Chondrocyte (in vitro differentiated cells): ENCODE measurements at regions not wholly inside any gene's neighbourhood (a gene's known extent, or its start where the extent isn't known, plus 50 kb on each side); places are given as distances from the start of the nearest gene placed in this dataset.

Experiments
- DNase-seq: peaks from one replicate; pipeline ENCODE4 v3.0.0; 2021; ENCODE audit warnings: mixed read lengths, low spot score
- H3K27ac Mint-ChIP-seq: one replicate; pipeline ENCODE4 v1.8.0; 2021; ENCODE audit warnings: mild to moderate bottlenecking, moderate library complexity, mixed read lengths; ENCODE audit not compliant: unreplicated experiment
- H3K27me3 Mint-ChIP-seq: 2 replicates; pipeline ENCODE4 v1.8.0; 2021; ENCODE audit warnings: low read depth, mixed read lengths
- H3K36me3 Mint-ChIP-seq: 2 replicates; pipeline ENCODE4 v1.8.0; 2021; ENCODE audit warnings: low read depth, mixed read lengths
- H3K4me1 Mint-ChIP-seq: 2 replicates; pipeline ENCODE4 v1.8.0; 2021; ENCODE audit warnings: low read depth, mild to moderate bottlenecking, mixed read lengths
- H3K4me3 Mint-ChIP-seq: one replicate; pipeline ENCODE4 v1.8.0; 2021; ENCODE audit warnings: mild to moderate bottlenecking, moderate library complexity, mixed read lengths; ENCODE audit not compliant: unreplicated experiment
- H3K9me3 Mint-ChIP-seq: 2 replicates; pipeline ENCODE4 v1.8.0; 2021; ENCODE audit warnings: low read depth, mixed read lengths
- TF ChIP-seq, protein P1 (sequence below): fragments of 200-600 bp; sonication (generic); IDR thresholded peaks from 2 replicates; pipeline ENCODE4 v1.5.0; 2021; ENCODE audit warnings: antibody characterized with exemption, mild to moderate bottlenecking, moderate library complexity

DNA sequence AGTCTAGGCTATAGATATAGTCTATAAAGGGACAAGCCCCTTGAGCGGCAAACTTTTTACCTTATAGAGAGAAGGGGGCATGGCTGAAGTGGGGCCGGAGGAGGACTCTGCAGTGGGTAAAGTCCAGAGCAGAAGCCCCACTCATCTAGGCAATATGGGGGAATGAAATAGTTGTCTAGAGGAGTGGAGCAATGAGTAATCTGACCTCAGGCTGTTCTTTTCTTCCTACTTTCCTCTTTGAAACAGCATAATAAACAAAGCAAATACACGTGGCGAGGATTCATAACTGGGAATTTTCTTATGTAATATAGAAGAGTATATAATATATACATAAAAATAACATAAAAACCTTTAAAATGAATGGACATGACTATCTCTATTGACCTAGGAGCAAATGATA is 546.4 kb upstream of the ZNF385D start:
- H3K36me3 Mint-ChIP-seq = no peaks in the 10 kb centered on the region
- H3K4me3 Mint-ChIP-seq = no peak overlapping the region
- peaks cover 12% of the 10 kb centered on the region for H3K9me3 Mint-ChIP-seq
- no peak overlapping the region for H3K27ac Mint-ChIP-seq
- DNase-seq = no peak
- no peaks in the 10 kb centered on the region for H3K4me1 Mint-ChIP-seq
- no peaks in the 10 kb centered on the region for H3K27me3 Mint-ChIP-seq
- TF ChIP-seq, protein P1, sequence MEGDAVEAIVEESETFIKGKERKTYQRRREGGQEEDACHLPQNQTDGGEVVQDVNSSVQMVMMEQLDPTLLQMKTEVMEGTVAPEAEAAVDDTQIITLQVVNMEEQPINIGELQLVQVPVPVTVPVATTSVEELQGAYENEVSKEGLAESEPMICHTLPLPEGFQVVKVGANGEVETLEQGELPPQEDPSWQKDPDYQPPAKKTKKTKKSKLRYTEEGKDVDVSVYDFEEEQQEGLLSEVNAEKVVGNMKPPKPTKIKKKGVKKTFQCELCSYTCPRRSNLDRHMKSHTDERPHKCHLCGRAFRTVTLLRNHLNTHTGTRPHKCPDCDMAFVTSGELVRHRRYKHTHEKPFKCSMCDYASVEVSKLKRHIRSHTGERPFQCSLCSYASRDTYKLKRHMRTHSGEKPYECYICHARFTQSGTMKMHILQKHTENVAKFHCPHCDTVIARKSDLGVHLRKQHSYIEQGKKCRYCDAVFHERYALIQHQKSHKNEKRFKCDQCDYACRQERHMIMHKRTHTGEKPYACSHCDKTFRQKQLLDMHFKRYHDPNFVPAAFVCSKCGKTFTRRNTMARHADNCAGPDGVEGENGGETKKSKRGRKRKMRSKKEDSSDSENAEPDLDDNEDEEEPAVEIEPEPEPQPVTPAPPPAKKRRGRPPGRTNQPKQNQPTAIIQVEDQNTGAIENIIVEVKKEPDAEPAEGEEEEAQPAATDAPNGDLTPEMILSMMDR = no peak

DNA sequence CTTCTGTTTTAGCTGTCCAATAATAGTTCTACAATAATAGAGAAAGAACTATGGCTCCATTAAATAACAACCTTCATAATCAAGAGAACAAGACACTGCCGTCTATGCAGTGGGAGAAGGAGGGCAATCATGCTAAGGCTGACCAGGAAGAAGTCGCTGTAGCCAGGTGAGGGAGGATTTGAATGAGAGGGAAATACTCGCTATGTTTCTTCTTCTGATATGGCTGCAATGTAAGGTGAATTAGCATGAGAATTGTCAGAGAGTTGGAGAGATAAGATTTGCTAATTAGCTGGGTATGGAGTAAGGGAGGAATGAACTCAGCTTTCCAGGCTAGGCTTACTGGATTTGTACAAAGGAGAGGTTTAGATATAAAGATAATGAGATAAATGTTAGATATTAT is 555.4 kb upstream of the ZNF385D start:
- Mint-ChIP-seq H3K9me3 (peaks cover 8% of the 10 kb centered on the region), H3K27ac (no peak overlapping the region), H3K4me3 (no peak overlapping the region), H3K27me3 (peaks cover 3% of the 10 kb centered on the region), H3K4me1 (no peaks in the 10 kb centered on the region), H3K36me3 (no peaks in the 10 kb centered on the region)
- TF ChIP-seq, protein P1 = no peak
- DNase-seq = no peak

DNA sequence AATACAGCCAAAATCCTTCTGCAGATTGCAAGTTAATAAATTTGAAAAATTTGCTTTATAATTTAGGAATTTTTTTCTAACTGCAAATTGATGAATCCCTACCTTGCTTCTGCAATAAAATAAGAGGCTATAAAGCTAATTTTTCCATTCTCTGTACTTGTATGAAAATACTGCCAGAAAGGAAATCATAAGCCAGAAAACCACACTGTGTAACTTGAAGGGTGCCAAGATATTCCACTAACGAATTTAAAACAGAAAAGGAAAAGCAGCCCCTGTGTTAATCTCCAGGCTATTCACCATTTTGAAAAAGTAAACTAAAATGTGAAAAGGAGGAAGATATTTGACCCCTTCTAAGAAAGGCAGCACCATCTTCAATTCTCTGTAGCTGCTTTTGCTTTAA is 557.9 kb upstream of the ZNF385D start:
- DNase-seq = no peak
- peaks cover 2% of the 10 kb centered on the region for H3K9me3 Mint-ChIP-seq
- no peaks in the 10 kb centered on the region for H3K4me1 Mint-ChIP-seq
- no peak overlapping the region for H3K4me3 Mint-ChIP-seq
- peaks cover 3% of the 10 kb centered on the region for H3K27me3 Mint-ChIP-seq
- TF ChIP-seq, protein P1 = no peak
- H3K36me3 Mint-ChIP-seq = no peaks in the 10 kb centered on the region
- H3K27ac Mint-ChIP-seq = no peak overlapping the region

DNA sequence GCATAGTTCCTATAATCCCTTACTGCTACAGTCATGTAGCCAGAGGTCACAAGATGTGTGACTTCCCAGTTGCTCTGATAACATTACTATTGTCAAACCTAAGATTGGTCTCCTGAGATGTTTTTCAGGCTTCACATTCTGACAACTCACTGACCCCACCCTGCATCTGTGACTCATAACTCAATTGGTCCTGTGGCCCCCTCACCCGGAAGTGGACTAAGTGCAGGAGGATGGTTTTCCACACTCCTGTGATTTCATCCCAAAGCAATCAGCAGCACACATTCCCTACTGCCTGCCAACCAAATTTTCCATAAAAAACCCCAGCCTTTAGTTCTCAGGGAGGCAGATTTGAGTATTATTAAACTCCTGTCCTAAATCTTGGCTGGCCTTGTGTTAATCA is 564.9 kb upstream of the ZNF385D start:
- H3K36me3 Mint-ChIP-seq = no peaks in the 10 kb centered on the region
- peaks cover 2% of the 10 kb centered on the region for H3K9me3 Mint-ChIP-seq
- no peaks in the 10 kb centered on the region for H3K27me3 Mint-ChIP-seq
- no peaks in the 10 kb centered on the region for H3K4me1 Mint-ChIP-seq
- no peak overlapping the region for H3K4me3 Mint-ChIP-seq
- H3K27ac Mint-ChIP-seq = no peak overlapping the region
- DNase-seq = no peak
- TF ChIP-seq, protein P1 = no peak

DNA sequence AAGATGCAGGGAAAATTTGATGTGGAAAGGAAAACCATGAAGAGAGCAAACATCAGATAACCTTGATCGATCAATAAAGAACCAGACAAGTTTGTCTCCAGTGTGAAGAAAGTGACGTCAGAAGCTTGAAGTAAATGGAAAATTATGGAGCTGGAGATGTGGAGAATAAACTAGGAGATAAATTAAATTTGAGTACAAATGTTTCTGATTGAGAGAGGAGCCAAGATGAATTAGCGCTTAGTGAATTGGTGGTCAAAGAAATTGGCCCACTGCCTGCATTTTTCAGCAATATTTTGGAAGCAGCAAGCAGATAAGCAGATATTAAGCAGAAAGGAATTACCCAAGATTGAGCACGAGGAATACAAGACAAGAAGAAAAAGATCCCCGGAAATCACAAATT is 567.3 kb upstream of the ZNF385D start:
- TF ChIP-seq, protein P1 = no peak
- Mint-ChIP-seq H3K4me3 (no peak overlapping the region), H3K4me1 (no peaks in the 10 kb centered on the region), H3K36me3 (no peaks in the 10 kb centered on the region), H3K27ac (no peak overlapping the region), H3K9me3 (no peaks in the 10 kb centered on the region), H3K27me3 (no peaks in the 10 kb centered on the region)
- no peak for DNase-seq
